ENCODE measurements at regions not wholly inside any gene's neighbourhood (a gene's known extent, or its start where the extent isn't known, plus 50 kb on each side); places are given as distances from the start of the nearest gene placed in this dataset.

- Histone ChIP-seq H3K36me3 (replicated peaks in 1 of 2; ENCODE audit: control insufficient read depth in 1 of 2, insufficient read depth in 2 of 2, low read length in 2 of 2) (no peaks in the 10 kb centered on the region), H4K20me1 (ENCODE audit: insufficient read depth, low read length) (no peaks in the 10 kb centered on the region), H3K4me2 (replicated peaks; ENCODE audit: extremely low read depth, low read length, poor library complexity, severe bottlenecking) (no peak overlapping the region), H2AFZ (ENCODE audit: insufficient read depth, low read depth, low read length, poor library complexity, severe bottlenecking) (no peak overlapping the region), H3K27me3 (ENCODE audit: control insufficient read depth in 2 of 2, insufficient read depth in 2 of 2, low read length in 2 of 2) (no peaks in the 10 kb centered on the region), H3K4me3 (replicated peaks in 1 of 3; ENCODE audit: low read depth in 2 of 3, low read length in 3 of 3) (no peak overlapping the region), H3K4me1 (ENCODE audit: control insufficient read depth in 1 of 2, insufficient read depth in 2 of 2, low read length in 2 of 2) (no peaks in the 10 kb centered on the region), H3K79me2 (ENCODE audit: insufficient read depth, low read length) (no peaks in the 10 kb centered on the region), H3K9me3 (replicated peaks in 1 of 2; ENCODE audit: control insufficient read depth in 1 of 2, insufficient read depth in 1 of 2, low read length in 2 of 2) (no peaks in the 10 kb centered on the region), H3K27ac (ENCODE audit: low read depth in 1 of 2, low read length in 2 of 2) (no peak overlapping the region), H3K9ac (ENCODE audit: insufficient read depth, low read length, poor library complexity, severe bottlenecking) (no peak overlapping the region)
- no peaks in the 10 kb centered on the region for H3K4me1 Mint-ChIP-seq
- intact Hi-C loops (cut with micrococcal nuclease), result no loop called here
- DNase-seq, result no peak
- no peak for TF ChIP-seq CTCF (IDR thresholded peaks at IDR 0.05)
- H3K36me3 Mint-ChIP-seq, result no peaks in the 10 kb centered on the region
- peaks cover 1 to 2% (median 1%) of the 10 kb centered on the region in 3 donors for H3K27me3 Mint-ChIP-seq (ENCODE audit: low read depth in 3 of 3)
- WGBS (ENCODE audit: insufficient coverage), result 94% methylated on average over 4 of the region's 5 CpGs
- no peak overlapping the region for H3K4me3 Mint-ChIP-seq
- no peak overlapping the region for H3K27ac Mint-ChIP-seq
- no peaks in the 10 kb centered on the region for H3K9me3 Mint-ChIP-seq
These were observed 172.7 kb upstream of the PRICKLE2 start for GRCh38 chr3:64398006-64398405.

- DNase-seq, result no peak
- no CpG with 5 or more reads among the region's 2 CpGs for WGBS (ENCODE audit: insufficient coverage)
- Histone ChIP-seq H3K4me3 (replicated peaks in 1 of 3; ENCODE audit: low read depth in 2 of 3, low read length in 3 of 3) (no peak overlapping the region), H3K4me1 (ENCODE audit: control insufficient read depth in 1 of 2, insufficient read depth in 2 of 2, low read length in 2 of 2) (no peaks in the 10 kb centered on the region), H3K9me3 (replicated peaks in 1 of 2; ENCODE audit: control insufficient read depth in 1 of 2, insufficient read depth in 1 of 2, low read length in 2 of 2) (no peaks in the 10 kb centered on the region), H4K20me1 (ENCODE audit: insufficient read depth, low read length) (no peaks in the 10 kb centered on the region), H3K27ac (ENCODE audit: low read depth in 1 of 2, low read length in 2 of 2) (no peak overlapping the region), H2AFZ (ENCODE audit: insufficient read depth, low read depth, low read length, poor library complexity, severe bottlenecking) (no peak overlapping the region), H3K4me2 (replicated peaks; ENCODE audit: extremely low read depth, low read length, poor library complexity, severe bottlenecking) (no peak overlapping the region), H3K27me3 (ENCODE audit: control insufficient read depth in 2 of 2, insufficient read depth in 2 of 2, low read length in 2 of 2) (no peaks in the 10 kb centered on the region), H3K9ac (ENCODE audit: insufficient read depth, low read length, poor library complexity, severe bottlenecking) (no peak overlapping the region), H3K79me2 (ENCODE audit: insufficient read depth, low read length) (no peaks in the 10 kb centered on the region), H3K36me3 (replicated peaks in 1 of 2; ENCODE audit: control insufficient read depth in 1 of 2, insufficient read depth in 2 of 2, low read length in 2 of 2) (no peaks in the 10 kb centered on the region)
- Mint-ChIP-seq H3K9me3 (no peaks in the 10 kb centered on the region), H3K27me3 (ENCODE audit: low read depth in 3 of 3) (peaks cover 1 to 2% (median 1%) of the 10 kb centered on the region in 3 donors), H3K4me3 (no peak overlapping the region), H3K27ac (no peak overlapping the region), H3K4me1 (no peaks in the 10 kb centered on the region), H3K36me3 (no peaks in the 10 kb centered on the region)
- TF ChIP-seq CTCF (IDR thresholded peaks at IDR 0.05), result no peak
- intact Hi-C loops (cut with micrococcal nuclease), result no loop called here
These were observed 172.3 kb upstream of the PRICKLE2 start for GRCh38 chr3:64397573-64397972.

All from CD14-positive monocyte (primary cell).